ENCODE measurements at regions not wholly inside any gene's neighbourhood (a gene's known extent, or its start where the extent isn't known, plus 50 kb on each side); places are given as distances from the start of the nearest gene placed in this dataset.

GRCh38 chr17:27237890-27238289 is 56.0 kb upstream of the WSB1 start:
- H3K27me3 ChIP-seq (ENCODE audit: low read length) = no peaks in the 10 kb centered on the region
- H3K9me2 ChIP-seq (replicated peaks; ENCODE audit: low read length) = no peaks in the 10 kb centered on the region
- no TSS peak for BruUV-seq (replicated peaks)
- intact Hi-C loops (cut with micrococcal nuclease) = loop anchor here (2.0 to 5.0 kb wide), 2 partner anchors 114 to 363 kb away; no protein-coding TSS in a partner anchor
- TF ChIP-seq EZH2 (IDR thresholded peaks at IDR 0.05; ENCODE audit: low read length, unreplicated experiment) = no peak
- no peak for TF ChIP-seq CTCF (conservative IDR thresholded peaks at IDR 0.05; ENCODE audit: low read depth, low read length)
- TF ChIP-seq EZH2phosphoT487 (IDR thresholded peaks at IDR 0.05; ENCODE audit: borderline replicate concordance, low read length) = no peak
- no peaks in the 10 kb centered on the region for H3F3A ChIP-seq (ENCODE audit: low read length, unreplicated experiment)
- no peak overlapping the region for H3K4me2 ChIP-seq (ENCODE audit: low read length)
- H3K4me1 ChIP-seq (ENCODE audit: insufficient read depth, low read length) = peaks cover 35% of the 10 kb centered on the region
- ATAC-seq (no peak), DNase-seq (no peak)
- H4K20me1 ChIP-seq (ENCODE audit: low read length) = no peaks in the 10 kb centered on the region
- H3K79me2 ChIP-seq (ENCODE audit: low read length) = no peaks in the 10 kb centered on the region
- CTCF ChIA-PET = interaction anchor here (0.5 kb wide), 1 partner anchor 362 kb away, joined by 3 read pairs; no protein-coding TSS in a partner anchor
- no peak overlapping the region for H2AFZ ChIP-seq (ENCODE audit: low read length)
- POLR2A ChIA-PET (ENCODE audit: unreplicated experiment) = no interaction called here
- no peak overlapping the region for H3K27ac ChIP-seq (ENCODE audit: low read length)
- H3K9ac ChIP-seq (ENCODE audit: low read length) = no peak overlapping the region
- H3K4me3 ChIP-seq (ENCODE audit: low read length) = no peak overlapping the region
- H3K36me3 ChIP-seq (ENCODE audit: low read depth, low read length) = no peaks in the 10 kb centered on the region
- no peaks in the 10 kb centered on the region for H3K9me3 ChIP-seq (ENCODE audit: low read length)

- Histone ChIP-seq H3K27me3 (ENCODE audit: low read length) (no peaks in the 10 kb centered on the region), H3K4me2 (ENCODE audit: low read length) (no peak overlapping the region), H3K9me2 (replicated peaks; ENCODE audit: low read length) (no peaks in the 10 kb centered on the region), H2AFZ (ENCODE audit: low read length) (no peak overlapping the region), H4K20me1 (ENCODE audit: low read length) (no peaks in the 10 kb centered on the region), H3F3A (ENCODE audit: low read length, unreplicated experiment) (no peaks in the 10 kb centered on the region), H3K79me2 (ENCODE audit: low read length) (no peaks in the 10 kb centered on the region), H3K36me3 (ENCODE audit: low read depth, low read length) (no peaks in the 10 kb centered on the region), H3K9me3 (ENCODE audit: low read length) (no peaks in the 10 kb centered on the region), H3K9ac (ENCODE audit: low read length) (no peak overlapping the region), H3K27ac (ENCODE audit: low read length) (no peak overlapping the region), H3K4me1 (ENCODE audit: insufficient read depth, low read length) (peaks cover 47% of the 10 kb centered on the region), H3K4me3 (ENCODE audit: low read length) (no peak overlapping the region)
- CTCF ChIA-PET = interaction anchor here (0.6 kb wide), 1 partner anchor 88 kb away, joined by 14 read pairs; no protein-coding TSS in a partner anchor
- BruUV-seq (replicated peaks) = no TSS peak
- TF ChIP-seq EZH2phosphoT487 (IDR thresholded peaks at IDR 0.05; ENCODE audit: borderline replicate concordance, low read length) (no peak), CTCF (conservative IDR thresholded peaks at IDR 0.05; ENCODE audit: low read depth, low read length) (no peak), EZH2 (IDR thresholded peaks at IDR 0.05; ENCODE audit: low read length, unreplicated experiment) (no peak)
- POLR2A ChIA-PET (ENCODE audit: unreplicated experiment) = no interaction called here
- intact Hi-C loops (cut with micrococcal nuclease) = loop anchor here (5.0 kb wide), 1 partner anchor 113 kb away; no protein-coding TSS in a partner anchor
- ATAC-seq (no peak), DNase-seq (no peak)
Measured at GRCh38 chr17:27239046-27239445, 54.9 kb upstream of the WSB1 start.

GRCh38 chr17:27239584-27239983 is 54.3 kb upstream of the WSB1 start:
- no TSS peak for BruUV-seq (replicated peaks)
- intact Hi-C loops (cut with micrococcal nuclease) = loop anchor here (5.0 kb wide), 1 partner anchor 113 kb away; no protein-coding TSS in a partner anchor
- ATAC-seq (no peak), DNase-seq (no peak)
- no peaks in the 10 kb centered on the region for H3K9me3 ChIP-seq (ENCODE audit: low read length)
- no peaks in the 10 kb centered on the region for H3K27me3 ChIP-seq (ENCODE audit: low read length)
- no peaks in the 10 kb centered on the region for H3K9me2 ChIP-seq (replicated peaks; ENCODE audit: low read length)
- peaks cover 52% of the 10 kb centered on the region for H3K4me1 ChIP-seq (ENCODE audit: insufficient read depth, low read length)
- TF ChIP-seq EZH2phosphoT487 (IDR thresholded peaks at IDR 0.05; ENCODE audit: borderline replicate concordance, low read length) (no peak), CTCF (conservative IDR thresholded peaks at IDR 0.05; ENCODE audit: low read depth, low read length) (no peak), EZH2 (IDR thresholded peaks at IDR 0.05; ENCODE audit: low read length, unreplicated experiment) (no peak)
- no peaks in the 10 kb centered on the region for H3K79me2 ChIP-seq (ENCODE audit: low read length)
- no peak overlapping the region for H2AFZ ChIP-seq (ENCODE audit: low read length)
- ChIA-PET CTCF (no interaction called here), POLR2A (ENCODE audit: unreplicated experiment) (no interaction called here)
- H3K27ac ChIP-seq (ENCODE audit: low read length) = no peak overlapping the region
- H3K36me3 ChIP-seq (ENCODE audit: low read depth, low read length) = no peaks in the 10 kb centered on the region
- no peak overlapping the region for H3K4me3 ChIP-seq (ENCODE audit: low read length)
- H3F3A ChIP-seq (ENCODE audit: low read length, unreplicated experiment) = no peaks in the 10 kb centered on the region
- H4K20me1 ChIP-seq (ENCODE audit: low read length) = no peaks in the 10 kb centered on the region
- no peak overlapping the region for H3K9ac ChIP-seq (ENCODE audit: low read length)
- no peak overlapping the region for H3K4me2 ChIP-seq (ENCODE audit: low read length)
